GM23338 (cell line): ENCODE measurements at regions not wholly inside any gene's neighbourhood (a gene's known extent, or its start where the extent isn't known, plus 50 kb on each side); places are given as distances from the start of the nearest gene placed in this dataset.

ENCODE experiments used
- ATAC-seq: fragments of 200-7000 bp; cut with Tn5 transposase; 3 replicates; pipeline ENCODE4 v1.9.1; 2020
- DNase-seq: peaks from one replicate; pipeline ENCODE4 v3.0.0-alpha.2; 2015; ENCODE audit warnings: low spot score
- H2AFZ ChIP-seq: fragments of 200-600 bp; sonication (generic); 2 replicates; pipeline ENCODE4 v1.8.0; 2016; ENCODE audit warnings: antibody characterized with exemption, mild to moderate bottlenecking, moderate library complexity
- H3F3A ChIP-seq: fragments of 200-600 bp; sonication (generic); replicated peaks from 2 replicates; pipeline ENCODE4 v1.8.0; 2017; ENCODE audit warnings: antibody characterized with exemption, mixed run types, low read depth
- H3K27ac ChIP-seq: fragments of 200-600 bp; sonication (generic); 2 replicates; pipeline ENCODE4 v1.6.1; 2016; ENCODE audit warnings: low read depth
- H3K27me3 ChIP-seq: fragments of 200-600 bp; sonication (generic); 2 replicates; pipeline ENCODE4 v1.8.0; 2016; ENCODE audit warnings: mild to moderate bottlenecking, mixed run types, moderate library complexity; ENCODE audit not compliant: insufficient read depth
- H3K36me3 ChIP-seq: fragments of 200-600 bp; sonication (generic); 2 replicates; pipeline ENCODE4 v1.8.0; 2016; ENCODE audit warnings: mild to moderate bottlenecking; ENCODE audit not compliant: insufficient read depth
- H3K4me1 ChIP-seq: fragments of 200-600 bp; sonication (generic); 2 replicates; pipeline ENCODE4 v1.8.0; 2016; ENCODE audit warnings: mild to moderate bottlenecking, moderate library complexity; ENCODE audit not compliant: insufficient read depth
- H3K4me2 ChIP-seq: fragments of 200-600 bp; sonication (generic); 2 replicates; pipeline ENCODE4 v1.7.1; 2017; ENCODE audit warnings: mixed run types
- H3K4me3 ChIP-seq: fragments of 200-600 bp; sonication (generic); 2 replicates; pipeline ENCODE4 v1.6.1; 2016; ENCODE audit warnings: mixed run types
- H3K79me2 ChIP-seq: fragments of 200-600 bp; sonication (generic); replicated peaks from 2 replicates; pipeline ENCODE4 v1.8.0; 2017; ENCODE audit warnings: mild to moderate bottlenecking; ENCODE audit not compliant: insufficient read depth
- H3K9me2 ChIP-seq: fragments of 200-600 bp; sonication (generic); 2 replicates; pipeline ENCODE4 v1.8.0; 2017; ENCODE audit not compliant: insufficient read depth
- H4K20me1 ChIP-seq: fragments of 200-600 bp; sonication (generic); replicated peaks from 2 replicates; pipeline ENCODE4 v1.8.0; 2017; ENCODE audit warnings: mild to moderate bottlenecking; ENCODE audit not compliant: insufficient read depth
- H3K27ac Mint-ChIP-seq: 2 replicates; pipeline ENCODE4 v1.8.0; 2020; ENCODE audit warnings: inconsistent platforms, mild to moderate bottlenecking, moderate library complexity, mixed read lengths
- H3K27me3 Mint-ChIP-seq: 3 replicates; pipeline ENCODE4 v1.8.0; 2022; ENCODE audit warnings: low read depth, mild to moderate bottlenecking, moderate library complexity, mixed read lengths, inconsistent platforms; ENCODE audit not compliant: insufficient read depth, poor library complexity
- H3K36me3 Mint-ChIP-seq: 3 replicates; pipeline ENCODE4 v1.8.0; 2021; ENCODE audit warnings: low read depth, mild to moderate bottlenecking, inconsistent platforms, moderate library complexity, mixed read lengths
- H3K4me1 Mint-ChIP-seq: 3 replicates; pipeline ENCODE4 v1.8.0; 2020; ENCODE audit warnings: mild to moderate bottlenecking, inconsistent platforms, mixed read lengths
- H3K4me3 Mint-ChIP-seq: 3 replicates; pipeline ENCODE4 v1.8.0; 2021; ENCODE audit warnings: moderate library complexity, mild to moderate bottlenecking, inconsistent platforms, mixed read lengths
- H3K9me3 Mint-ChIP-seq: 3 replicates; pipeline ENCODE4 v1.8.0; 2020; ENCODE audit warnings: moderate library complexity, mild to moderate bottlenecking, inconsistent platforms, mixed read lengths
- CREB1 ChIP-seq: fragments of 250-450 bp; sonication (Bioruptor Pico); IDR thresholded peaks from 2 replicates; pipeline ENCODE4 v1.5.0; 2020; ENCODE audit warnings: low read depth, mild to moderate bottlenecking, moderate library complexity
- EZH2phosphoT487 ChIP-seq: fragments of 200-600 bp; sonication (generic); IDR thresholded peaks from one replicate; pipeline ENCODE4 v1.8.1; 2018; ENCODE audit warnings: antibody characterized with exemption; ENCODE audit not compliant: unreplicated experiment
- JUNB ChIP-seq: IDR thresholded peaks from one replicate; pipeline ENCODE4 v1.6.1; 2016; ENCODE audit warnings: antibody characterized with exemption; ENCODE audit not compliant: unreplicated experiment
- POLR2AphosphoS5 ChIP-seq: IDR thresholded peaks from 2 replicates; pipeline ENCODE4 v1.6.1; 2016; ENCODE audit warnings: antibody characterized with exemption, low read depth
- ZNF331 ChIP-seq: fragments of 250-450 bp; sonication (Bioruptor Pico); IDR thresholded peaks from 2 replicates; pipeline ENCODE4 v1.5.0; 2020; ENCODE audit warnings: low read depth, mild to moderate bottlenecking, moderate library complexity
- TF ChIP-seq, protein P1 (sequence below), 2 experiments: fragments of 200-600 bp in 1 of 2; sonication (generic) in 1 of 2; conservative IDR thresholded peaks; 2 replicates each; pipeline versions ENCODE4 v1.5.1 to v1.6.1; 2016 to 2017; ENCODE audit warnings: antibody characterized with exemption in 2 of 2, low read depth in 2 of 2, mild to moderate bottlenecking in 2 of 2, moderate library complexity in 1 of 2
- TF ChIP-seq, protein P2 (sequence below): fragments of 250-450 bp; sonication (Bioruptor Pico); IDR thresholded peaks from 2 replicates; pipeline ENCODE4 v1.5.0; 2020; ENCODE audit warnings: mild to moderate bottlenecking, moderate library complexity

GRCh38 chr6:93163146-93163545 lies 256.2 kb downstream of the EPHA7 start:
- H3K4me3 ChIP-seq = no peak overlapping the region
- H3K4me1 ChIP-seq = no peaks in the 10 kb centered on the region
- Mint-ChIP-seq H3K27ac (no peak overlapping the region), H3K4me3 (no peak overlapping the region), H3K36me3 (no peaks in the 10 kb centered on the region), H3K27me3 (no peaks in the 10 kb centered on the region), H3K9me3 (peaks cover 1% of the 10 kb centered on the region; the same call in 2 of the 3 replicates), H3K4me1 (no peaks in the 10 kb centered on the region)
- no peaks in the 10 kb centered on the region for H3K27me3 ChIP-seq
- no peak overlapping the region for H3K27ac ChIP-seq
- DNase-seq (no peak), ATAC-seq (no peak)
- H3K4me2 ChIP-seq = no peak overlapping the region
- no peaks in the 10 kb centered on the region for H3K36me3 ChIP-seq
- no peak overlapping the region for H2AFZ ChIP-seq
- no peaks in the 10 kb centered on the region for H3K9me2 ChIP-seq
- H3K79me2 ChIP-seq = no peaks in the 10 kb centered on the region
- no peaks in the 10 kb centered on the region for H3F3A ChIP-seq
- no peaks in the 10 kb centered on the region for H4K20me1 ChIP-seq
- no peak for TF ChIP-seq EZH2phosphoT487

DNA sequence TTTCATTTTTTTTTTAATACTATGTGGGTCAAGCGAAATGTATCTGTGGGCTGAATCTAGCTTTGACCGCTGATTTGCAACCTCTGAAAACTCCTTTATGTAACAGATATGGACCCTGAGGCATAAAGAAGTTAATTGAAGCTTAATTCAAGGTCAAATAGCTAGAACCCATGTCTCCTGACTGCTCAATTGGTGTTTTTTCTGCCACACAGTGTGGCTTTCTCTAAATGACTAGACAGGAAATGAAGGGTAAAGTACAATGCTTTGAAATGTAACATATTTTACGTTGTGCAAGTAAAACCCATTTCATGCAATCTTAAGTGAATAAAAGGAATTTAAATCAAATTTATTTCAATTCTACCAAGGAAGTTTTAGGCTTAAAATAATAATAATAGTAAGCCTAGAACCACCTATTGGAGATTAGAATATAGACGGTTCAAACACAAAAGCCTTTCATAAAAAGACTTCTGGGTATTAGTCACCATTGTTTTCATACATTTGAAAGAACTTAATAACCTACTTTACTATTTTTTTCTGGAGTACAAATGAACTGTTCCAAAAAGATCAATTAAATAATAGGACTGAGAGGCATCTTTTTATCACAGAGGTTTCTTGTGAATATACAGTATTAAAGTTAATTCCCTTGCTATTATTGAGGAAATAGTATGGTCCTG lies 279.8 kb downstream of the EPHA7 start:
- DNase-seq (no peak), ATAC-seq (no peak)
- Histone ChIP-seq H4K20me1 (no peaks in the 10 kb centered on the region), H3K4me1 (no peaks in the 10 kb centered on the region; the same call in 1 of the 2 replicates), H2AFZ (no peak overlapping the region), H3K27me3 (no peaks in the 10 kb centered on the region), H3K4me3 (no peak overlapping the region), H3F3A (no peaks in the 10 kb centered on the region), H3K36me3 (no peaks in the 10 kb centered on the region), H3K9me2 (no peaks in the 10 kb centered on the region), H3K79me2 (no peaks in the 10 kb centered on the region), H3K27ac (no peak overlapping the region), H3K4me2 (no peak overlapping the region)
- H3K9me3 Mint-ChIP-seq = no peaks in the 10 kb centered on the region
- peaks cover 7% of the 10 kb centered on the region; the same call in 2 of the 3 replicates for H3K4me1 Mint-ChIP-seq
- TF ChIP-seq JUNB (no peak), ZNF331 (CRISPR knock-in tag) (no peak), POLR2AphosphoS5 (no peak), CREB1 (no peak)
- TF ChIP-seq, protein P1, sequence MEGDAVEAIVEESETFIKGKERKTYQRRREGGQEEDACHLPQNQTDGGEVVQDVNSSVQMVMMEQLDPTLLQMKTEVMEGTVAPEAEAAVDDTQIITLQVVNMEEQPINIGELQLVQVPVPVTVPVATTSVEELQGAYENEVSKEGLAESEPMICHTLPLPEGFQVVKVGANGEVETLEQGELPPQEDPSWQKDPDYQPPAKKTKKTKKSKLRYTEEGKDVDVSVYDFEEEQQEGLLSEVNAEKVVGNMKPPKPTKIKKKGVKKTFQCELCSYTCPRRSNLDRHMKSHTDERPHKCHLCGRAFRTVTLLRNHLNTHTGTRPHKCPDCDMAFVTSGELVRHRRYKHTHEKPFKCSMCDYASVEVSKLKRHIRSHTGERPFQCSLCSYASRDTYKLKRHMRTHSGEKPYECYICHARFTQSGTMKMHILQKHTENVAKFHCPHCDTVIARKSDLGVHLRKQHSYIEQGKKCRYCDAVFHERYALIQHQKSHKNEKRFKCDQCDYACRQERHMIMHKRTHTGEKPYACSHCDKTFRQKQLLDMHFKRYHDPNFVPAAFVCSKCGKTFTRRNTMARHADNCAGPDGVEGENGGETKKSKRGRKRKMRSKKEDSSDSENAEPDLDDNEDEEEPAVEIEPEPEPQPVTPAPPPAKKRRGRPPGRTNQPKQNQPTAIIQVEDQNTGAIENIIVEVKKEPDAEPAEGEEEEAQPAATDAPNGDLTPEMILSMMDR (conservative IDR thresholded peaks at IDR 0.05; ENCODE audit: low read depth in 2 of 2) = no peak
- TF ChIP-seq, protein P2, sequence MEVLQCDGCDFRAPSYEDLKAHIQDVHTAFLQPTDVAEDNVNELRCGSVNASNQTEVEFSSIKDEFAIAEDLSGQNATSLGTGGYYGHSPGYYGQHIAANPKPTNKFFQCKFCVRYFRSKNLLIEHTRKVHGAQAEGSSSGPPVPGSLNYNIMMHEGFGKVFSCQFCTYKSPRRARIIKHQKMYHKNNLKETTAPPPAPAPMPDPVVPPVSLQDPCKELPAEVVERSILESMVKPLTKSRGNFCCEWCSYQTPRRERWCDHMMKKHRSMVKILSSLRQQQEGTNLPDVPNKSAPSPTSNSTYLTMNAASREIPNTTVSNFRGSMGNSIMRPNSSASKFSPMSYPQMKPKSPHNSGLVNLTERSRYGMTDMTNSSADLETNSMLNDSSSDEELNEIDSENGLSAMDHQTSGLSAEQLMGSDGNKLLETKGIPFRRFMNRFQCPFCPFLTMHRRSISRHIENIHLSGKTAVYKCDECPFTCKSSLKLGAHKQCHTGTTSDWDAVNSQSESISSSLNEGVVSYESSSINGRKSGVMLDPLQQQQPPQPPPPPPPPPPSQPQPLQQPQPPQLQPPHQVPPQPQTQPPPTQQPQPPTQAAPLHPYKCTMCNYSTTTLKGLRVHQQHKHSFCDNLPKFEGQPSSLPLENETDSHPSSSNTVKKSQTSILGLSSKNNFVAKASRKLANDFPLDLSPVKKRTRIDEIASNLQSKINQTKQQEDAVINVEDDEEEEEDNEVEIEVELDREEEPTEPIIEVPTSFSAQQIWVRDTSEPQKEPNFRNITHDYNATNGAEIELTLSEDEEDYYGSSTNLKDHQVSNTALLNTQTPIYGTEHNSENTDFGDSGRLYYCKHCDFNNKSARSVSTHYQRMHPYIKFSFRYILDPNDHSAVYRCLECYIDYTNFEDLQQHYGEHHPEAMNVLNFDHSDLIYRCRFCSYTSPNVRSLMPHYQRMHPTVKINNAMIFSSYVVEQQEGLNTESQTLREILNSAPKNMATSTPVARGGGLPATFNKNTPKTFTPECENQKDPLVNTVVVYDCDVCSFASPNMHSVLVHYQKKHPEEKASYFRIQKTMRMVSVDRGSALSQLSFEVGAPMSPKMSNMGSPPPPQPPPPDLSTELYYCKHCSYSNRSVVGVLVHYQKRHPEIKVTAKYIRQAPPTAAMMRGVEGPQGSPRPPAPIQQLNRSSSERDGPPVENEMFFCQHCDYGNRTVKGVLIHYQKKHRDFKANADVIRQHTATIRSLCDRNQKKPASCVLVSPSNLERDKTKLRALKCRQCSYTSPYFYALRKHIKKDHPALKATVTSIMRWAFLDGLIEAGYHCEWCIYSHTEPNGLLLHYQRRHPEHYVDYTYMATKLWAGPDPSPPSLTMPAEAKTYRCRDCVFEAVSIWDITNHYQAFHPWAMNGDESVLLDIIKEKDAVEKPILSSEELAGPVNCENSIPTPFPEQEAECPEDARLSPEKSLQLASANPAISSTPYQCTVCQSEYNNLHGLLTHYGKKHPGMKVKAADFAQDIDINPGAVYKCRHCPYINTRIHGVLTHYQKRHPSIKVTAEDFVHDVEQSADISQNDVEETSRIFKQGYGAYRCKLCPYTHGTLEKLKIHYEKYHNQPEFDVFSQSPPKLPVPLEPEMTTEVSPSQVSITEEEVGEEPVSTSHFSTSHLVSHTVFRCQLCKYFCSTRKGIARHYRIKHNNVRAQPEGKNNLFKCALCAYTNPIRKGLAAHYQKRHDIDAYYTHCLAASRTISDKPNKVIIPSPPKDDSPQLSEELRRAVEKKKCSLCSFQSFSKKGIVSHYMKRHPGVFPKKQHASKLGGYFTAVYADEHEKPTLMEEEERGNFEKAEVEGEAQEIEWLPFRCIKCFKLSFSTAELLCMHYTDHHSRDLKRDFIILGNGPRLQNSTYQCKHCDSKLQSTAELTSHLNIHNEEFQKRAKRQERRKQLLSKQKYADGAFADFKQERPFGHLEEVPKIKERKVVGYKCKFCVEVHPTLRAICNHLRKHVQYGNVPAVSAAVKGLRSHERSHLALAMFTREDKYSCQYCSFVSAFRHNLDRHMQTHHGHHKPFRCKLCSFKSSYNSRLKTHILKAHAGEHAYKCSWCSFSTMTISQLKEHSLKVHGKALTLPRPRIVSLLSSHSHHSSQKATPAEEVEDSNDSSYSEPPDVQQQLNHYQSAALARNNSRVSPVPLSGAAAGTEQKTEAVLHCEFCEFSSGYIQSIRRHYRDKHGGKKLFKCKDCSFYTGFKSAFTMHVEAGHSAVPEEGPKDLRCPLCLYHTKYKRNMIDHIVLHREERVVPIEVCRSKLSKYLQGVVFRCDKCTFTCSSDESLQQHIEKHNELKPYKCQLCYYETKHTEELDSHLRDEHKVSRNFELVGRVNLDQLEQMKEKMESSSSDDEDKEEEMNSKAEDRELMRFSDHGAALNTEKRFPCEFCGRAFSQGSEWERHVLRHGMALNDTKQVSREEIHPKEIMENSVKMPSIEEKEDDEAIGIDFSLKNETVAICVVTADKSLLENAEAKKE (CRISPR knock-in tag) = no peak
- H3K4me3 Mint-ChIP-seq = no peak overlapping the region
- no peak overlapping the region for H3K27ac Mint-ChIP-seq
- peaks cover 4% of the 10 kb centered on the region for H3K27me3 Mint-ChIP-seq
- H3K36me3 Mint-ChIP-seq = no peaks in the 10 kb centered on the region
